ENCODE measurements at regions not wholly inside any gene's neighbourhood (a gene's known extent, or its start where the extent isn't known, plus 50 kb on each side); places are given as distances from the start of the nearest gene placed in this dataset.

GRCh38 chr1:99115231-99115630 is 110.6 kb upstream of the PLPPR5 start:
- Histone ChIP-seq H3K9ac (ENCODE audit: low read depth, low read length) (no peak overlapping the region), H4K20me1 (ENCODE audit: insufficient read depth, low read length) (no peaks in the 10 kb centered on the region), H2AFZ (ENCODE audit: low read depth, low read length) (no peak overlapping the region), H3K79me2 (ENCODE audit: insufficient read depth, low read length) (no peaks in the 10 kb centered on the region), H3K9me3 (ENCODE audit: insufficient read depth, low read length, severe bottlenecking) (no peaks in the 10 kb centered on the region), H3K4me1 (ENCODE audit: insufficient read depth, low read length) (no peaks in the 10 kb centered on the region), H3K4me3 (ENCODE audit: low read depth in 1 of 2, low read length in 2 of 2) (no peak overlapping the region), H3K36me3 (ENCODE audit: insufficient read depth, low read length) (no peaks in the 10 kb centered on the region), H3K27me3 (ENCODE audit: insufficient read depth, low read length, poor library complexity) (no peaks in the 10 kb centered on the region), H3K27ac (ENCODE audit: low read length) (no peak overlapping the region), H3K4me2 (ENCODE audit: insufficient read depth, low read length) (no peak overlapping the region)
- DNase-seq (no peak), ATAC-seq (ENCODE audit: insufficient read depth, low read depth) (no peak)
- TF ChIP-seq CTCF (IDR thresholded peaks at IDR 0.05; ENCODE audit: borderline replicate concordance, extremely low read depth, low read length, poor library complexity, severe bottlenecking) (no peak), EZH2 (IDR thresholded peaks at IDR 0.05; ENCODE audit: borderline replicate concordance, low read depth, low read length, severe bottlenecking) (no peak)

- no peaks in the 10 kb centered on the region for H3K4me1 ChIP-seq (ENCODE audit: insufficient read depth, low read length)
- TF ChIP-seq CTCF (IDR thresholded peaks at IDR 0.05; ENCODE audit: borderline replicate concordance, extremely low read depth, low read length, poor library complexity, severe bottlenecking) (no peak), EZH2 (IDR thresholded peaks at IDR 0.05; ENCODE audit: borderline replicate concordance, low read depth, low read length, severe bottlenecking) (no peak)
- ATAC-seq (ENCODE audit: insufficient read depth, low read depth) (no peak), DNase-seq (no peak)
- no peak overlapping the region for H3K4me2 ChIP-seq (ENCODE audit: insufficient read depth, low read length)
- H4K20me1 ChIP-seq (ENCODE audit: insufficient read depth, low read length) = no peaks in the 10 kb centered on the region
- no peaks in the 10 kb centered on the region for H3K9me3 ChIP-seq (ENCODE audit: insufficient read depth, low read length, severe bottlenecking)
- H3K9ac ChIP-seq (ENCODE audit: low read depth, low read length) = no peak overlapping the region
- no peak overlapping the region for H3K4me3 ChIP-seq (ENCODE audit: low read depth in 1 of 2, low read length in 2 of 2)
- H2AFZ ChIP-seq (ENCODE audit: low read depth, low read length) = no peak overlapping the region
- H3K79me2 ChIP-seq (ENCODE audit: insufficient read depth, low read length) = no peaks in the 10 kb centered on the region
- no peaks in the 10 kb centered on the region for H3K36me3 ChIP-seq (ENCODE audit: insufficient read depth, low read length)
- H3K27me3 ChIP-seq (ENCODE audit: insufficient read depth, low read length, poor library complexity) = no peaks in the 10 kb centered on the region
- no peak overlapping the region for H3K27ac ChIP-seq (ENCODE audit: low read length)
These were observed 114.5 kb upstream of the PLPPR5 start for GRCh38 chr1:99119188-99119587.

GRCh38 chr1:99122039-99122438 is 117.4 kb upstream of the PLPPR5 start:
- DNase-seq (no peak), ATAC-seq (ENCODE audit: insufficient read depth, low read depth) (no peak)
- no peaks in the 10 kb centered on the region for H3K9me3 ChIP-seq (ENCODE audit: insufficient read depth, low read length, severe bottlenecking)
- H3K4me3 ChIP-seq (ENCODE audit: low read depth in 1 of 2, low read length in 2 of 2) = no peak overlapping the region
- no peaks in the 10 kb centered on the region for H3K79me2 ChIP-seq (ENCODE audit: insufficient read depth, low read length)
- H3K36me3 ChIP-seq (ENCODE audit: insufficient read depth, low read length) = no peaks in the 10 kb centered on the region
- H3K27ac ChIP-seq (ENCODE audit: low read length) = no peak overlapping the region
- H2AFZ ChIP-seq (ENCODE audit: low read depth, low read length) = no peak overlapping the region
- no peaks in the 10 kb centered on the region for H3K4me1 ChIP-seq (ENCODE audit: insufficient read depth, low read length)
- no peaks in the 10 kb centered on the region for H4K20me1 ChIP-seq (ENCODE audit: insufficient read depth, low read length)
- H3K4me2 ChIP-seq (ENCODE audit: insufficient read depth, low read length) = no peak overlapping the region
- H3K27me3 ChIP-seq (ENCODE audit: insufficient read depth, low read length, poor library complexity) = no peaks in the 10 kb centered on the region
- H3K9ac ChIP-seq (ENCODE audit: low read depth, low read length) = no peak overlapping the region
- TF ChIP-seq EZH2 (IDR thresholded peaks at IDR 0.05; ENCODE audit: borderline replicate concordance, low read depth, low read length, severe bottlenecking) = no peak
- no peak for TF ChIP-seq CTCF (IDR thresholded peaks at IDR 0.05; ENCODE audit: borderline replicate concordance, extremely low read depth, low read length, poor library complexity, severe bottlenecking)

GRCh38 chr1:99123936-99124335 is 119.3 kb upstream of the PLPPR5 start:
- ATAC-seq (ENCODE audit: insufficient read depth, low read depth) (no peak), DNase-seq (no peak)
- H3K4me2 ChIP-seq (ENCODE audit: insufficient read depth, low read length) = no peak overlapping the region
- no peaks in the 10 kb centered on the region for H3K4me1 ChIP-seq (ENCODE audit: insufficient read depth, low read length)
- no peaks in the 10 kb centered on the region for H4K20me1 ChIP-seq (ENCODE audit: insufficient read depth, low read length)
- no peak overlapping the region for H2AFZ ChIP-seq (ENCODE audit: low read depth, low read length)
- H3K9ac ChIP-seq (ENCODE audit: low read depth, low read length) = no peak overlapping the region
- no peaks in the 10 kb centered on the region for H3K36me3 ChIP-seq (ENCODE audit: insufficient read depth, low read length)
- H3K9me3 ChIP-seq (ENCODE audit: insufficient read depth, low read length, severe bottlenecking) = no peaks in the 10 kb centered on the region
- no peaks in the 10 kb centered on the region for H3K79me2 ChIP-seq (ENCODE audit: insufficient read depth, low read length)
- TF ChIP-seq CTCF (IDR thresholded peaks at IDR 0.05; ENCODE audit: borderline replicate concordance, extremely low read depth, low read length, poor library complexity, severe bottlenecking) (no peak), EZH2 (IDR thresholded peaks at IDR 0.05; ENCODE audit: borderline replicate concordance, low read depth, low read length, severe bottlenecking) (no peak)
- H3K27ac ChIP-seq (ENCODE audit: low read length) = no peak overlapping the region
- H3K27me3 ChIP-seq (ENCODE audit: insufficient read depth, low read length, poor library complexity) = no peaks in the 10 kb centered on the region
- H3K4me3 ChIP-seq (ENCODE audit: low read depth in 1 of 2, low read length in 2 of 2) = no peak overlapping the region
